B cell (primary cell): ENCODE measurements at regions not wholly inside any gene's neighbourhood (a gene's known extent, or its start where the extent isn't known, plus 50 kb on each side); places are given as distances from the start of the nearest gene placed in this dataset.

ENCODE experiments used
- ATAC-seq: fragments of 200-7000 bp; cut with Tn5 transposase; one replicate; pipeline ENCODE4 v1.10.0; 2021; ENCODE audit warnings: low read depth, mild to moderate bottlenecking, moderate number of reproducible peaks, moderate library complexity
- CTCF ChIA-PET: fragments of 350-600 bp; sonication (Branson Sonifier 250); formaldehyde crosslinking; loops from one replicate; lab custom pipeline; 2021; ENCODE audit warnings: antibody characterized with exemption, inconsistent platforms; lab: Charles Lee
- POLR2A ChIA-PET: fragments of 350-600 bp; sonication (Branson Sonifier 250); formaldehyde crosslinking; loops from one replicate; lab custom pipeline; 2021; ENCODE audit warnings: antibody characterized with exemption; lab: Charles Lee
- DNase-seq: peaks from one replicate; pipeline ENCODE4 v3.0.0; 2013
- H2AFZ ChIP-seq: 2 replicates; pipeline ENCODE4 v1.6.1; 2012; ENCODE audit warnings: mild to moderate bottlenecking, low read depth, low read length; ENCODE audit not compliant: insufficient read depth, poor library complexity, severe bottlenecking
- H3K27ac ChIP-seq, 2 donors: 1 replicate in 1 of 2; 2 replicates in 1 of 2; pipeline ENCODE4 v1.5.1; 2012 to 2013; ENCODE audit warnings: low read length in 2 of 2, mild to moderate bottlenecking in 2 of 2, moderate library complexity in 1 of 2
- H3K27me3 ChIP-seq, 4 experiments: fragments of 200-600 bp in 1 of 4; sonication (generic) in 1 of 4; replicated peaks in 1 of 4; 1 replicate in 2 of 4; 2 replicates in 2 of 4; pipeline versions ENCODE4 v1.6.1 to v1.7.0; 2013 to 2016; ENCODE audit warnings: low read length in 3 of 4, mild to moderate bottlenecking in 2 of 4, mixed read lengths in 1 of 4, moderate library complexity in 1 of 4; ENCODE audit not compliant: insufficient read depth in 4 of 4, control insufficient read depth in 3 of 4; ENCODE audit errors: control extremely low read depth in 1 of 4
- H3K36me3 ChIP-seq, 2 experiments: replicated peaks in 1 of 2; 1 replicate in 1 of 2; 2 replicates in 1 of 2; pipeline versions ENCODE4 v1.6.1 to v1.7.1; 2013; ENCODE audit warnings: low read length in 1 of 2; ENCODE audit not compliant: insufficient read depth in 2 of 2, control insufficient read depth in 1 of 2; ENCODE audit errors: control extremely low read depth in 1 of 2, extremely low read depth in 1 of 2
- H3K4me1 ChIP-seq, 2 donors: fragments of 200-600 bp in 1 of 2; sonication (generic) in 1 of 2; 1 replicate in 1 of 2; 2 replicates in 1 of 2; pipeline versions ENCODE4 v1.5.1 to v1.6.1; 2013 to 2017; ENCODE audit warnings: low read length in 2 of 2; ENCODE audit not compliant: control insufficient read depth in 2 of 2, insufficient read depth in 2 of 2
- H3K4me2 ChIP-seq: replicated peaks from 2 replicates; pipeline ENCODE3; 2012; ENCODE audit warnings: mild to moderate bottlenecking, low read depth, low read length; ENCODE audit not compliant: poor library complexity, severe bottlenecking
- H3K4me3 ChIP-seq, 5 experiments: fragments of 200-600 bp in 1 of 5; sonication (generic) in 1 of 5; 1 replicate in 3 of 5; 2 replicates in 2 of 5; pipeline versions ENCODE4 v1.5.1 to v1.7.0; 2011 to 2016; ENCODE audit warnings: low read length in 4 of 5, mild to moderate bottlenecking in 4 of 5, low read depth in 2 of 5, control low read depth in 1 of 5, moderate library complexity in 1 of 5; ENCODE audit not compliant: insufficient read depth in 1 of 5; ENCODE audit errors: control extremely low read depth in 1 of 5, extremely low read depth in 1 of 5
- H3K79me2 ChIP-seq: fragments of 200-600 bp; sonication (generic); one replicate; pipeline ENCODE4 v1.6.0; 2016; ENCODE audit warnings: low read length; ENCODE audit not compliant: control insufficient read depth, insufficient read depth
- H3K9ac ChIP-seq: fragments of 200-600 bp; sonication (generic); 2 replicates; pipeline ENCODE4 v1.6.1; 2017; ENCODE audit warnings: mild to moderate bottlenecking, low read length, moderate library complexity
- H3K9me3 ChIP-seq, 3 donors: one replicate each; pipeline versions ENCODE4 v1.6.1 to v1.7.1; 2013; ENCODE audit warnings: low read length in 2 of 3; ENCODE audit not compliant: control insufficient read depth in 2 of 3, insufficient read depth in 1 of 3; ENCODE audit errors: control extremely low read depth in 1 of 3
- H4K20me1 ChIP-seq: 2 replicates; pipeline ENCODE4 v1.6.0; 2012; ENCODE audit warnings: mild to moderate bottlenecking, low read length; ENCODE audit not compliant: insufficient read depth, control insufficient read depth, poor library complexity, severe bottlenecking
- H3K27ac Mint-ChIP-seq: one replicate; pipeline ENCODE4 v1.8.0; 2021; ENCODE audit warnings: mixed read lengths
- H3K27me3 Mint-ChIP-seq: one replicate; pipeline ENCODE4 v1.8.0; 2021; ENCODE audit warnings: mixed read lengths
- H3K4me1 Mint-ChIP-seq: one replicate; pipeline ENCODE4 v1.8.0; 2021; ENCODE audit warnings: mixed read lengths
- H3K4me3 Mint-ChIP-seq: one replicate; pipeline ENCODE4 v1.8.0; 2021; ENCODE audit warnings: mixed read lengths
- H3K9me3 Mint-ChIP-seq: one replicate; pipeline ENCODE4 v1.8.0; 2022; ENCODE audit warnings: mixed read lengths; ENCODE audit not compliant: insufficient read depth
- EZH2 ChIP-seq: IDR thresholded peaks from 2 replicates; pipeline ENCODE4 v1.6.1; 2012; ENCODE audit warnings: borderline replicate concordance, low read depth, mild to moderate bottlenecking, moderate library complexity, low read length; ENCODE audit not compliant: insufficient read depth, poor library complexity, severe bottlenecking
- WGBS: methylation state at CpG from one replicate; pipeline ENCODE4 v1.1.5; 2013; ENCODE audit warnings: missing lambda C conversion rate; ENCODE audit not compliant: insufficient coverage; 5-methylcytosine and 5-hydroxymethylcytosine counted together
- intact Hi-C: fragments of 100-400 bp; cut with micrococcal nuclease; formaldehyde crosslinking; loops from one replicate; pipeline ENCODE4 v1.10.0; 2022
- TF ChIP-seq, protein P1 (sequence below): fragments of 200-600 bp; IDR thresholded peaks from one replicate; pipeline ENCODE4 v1.8.0; 2022; ENCODE audit warnings: antibody characterized with exemption, mild to moderate bottlenecking

- intact Hi-C loops, result no loop called here
- TF ChIP-seq EZH2, result no peak
- TF ChIP-seq, protein P1, sequence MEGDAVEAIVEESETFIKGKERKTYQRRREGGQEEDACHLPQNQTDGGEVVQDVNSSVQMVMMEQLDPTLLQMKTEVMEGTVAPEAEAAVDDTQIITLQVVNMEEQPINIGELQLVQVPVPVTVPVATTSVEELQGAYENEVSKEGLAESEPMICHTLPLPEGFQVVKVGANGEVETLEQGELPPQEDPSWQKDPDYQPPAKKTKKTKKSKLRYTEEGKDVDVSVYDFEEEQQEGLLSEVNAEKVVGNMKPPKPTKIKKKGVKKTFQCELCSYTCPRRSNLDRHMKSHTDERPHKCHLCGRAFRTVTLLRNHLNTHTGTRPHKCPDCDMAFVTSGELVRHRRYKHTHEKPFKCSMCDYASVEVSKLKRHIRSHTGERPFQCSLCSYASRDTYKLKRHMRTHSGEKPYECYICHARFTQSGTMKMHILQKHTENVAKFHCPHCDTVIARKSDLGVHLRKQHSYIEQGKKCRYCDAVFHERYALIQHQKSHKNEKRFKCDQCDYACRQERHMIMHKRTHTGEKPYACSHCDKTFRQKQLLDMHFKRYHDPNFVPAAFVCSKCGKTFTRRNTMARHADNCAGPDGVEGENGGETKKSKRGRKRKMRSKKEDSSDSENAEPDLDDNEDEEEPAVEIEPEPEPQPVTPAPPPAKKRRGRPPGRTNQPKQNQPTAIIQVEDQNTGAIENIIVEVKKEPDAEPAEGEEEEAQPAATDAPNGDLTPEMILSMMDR, result no peak
- CTCF ChIA-PET, result no interaction called here
- Histone ChIP-seq H3K4me3 (no peak overlapping the region), H3K79me2 (no peaks in the 10 kb centered on the region), H4K20me1 (no peaks in the 10 kb centered on the region), H3K27me3 (no peaks in the 10 kb centered on the region), H2AFZ (no peak overlapping the region), H3K9me3 (no peaks in the 10 kb centered on the region), H3K4me1 (no peaks in the 10 kb centered on the region), H3K4me2 (no peak overlapping the region), H3K27ac (no peak overlapping the region), H3K9ac (no peak overlapping the region), H3K36me3 (no peaks in the 10 kb centered on the region)
- Mint-ChIP-seq H3K27ac (no peak overlapping the region), H3K4me1 (no peaks in the 10 kb centered on the region), H3K27me3 (peaks cover 2% of the 10 kb centered on the region), H3K4me3 (no peak overlapping the region), H3K9me3 (no peaks in the 10 kb centered on the region)
- 89% methylated on average over 1 of the region's 1 CpG for WGBS
- no peak for ATAC-seq
- DNase-seq, result no peak
- POLR2A ChIA-PET, result no interaction called here
Measured at GRCh38 chr11:88042647-88043046, 132.6 kb downstream of the RAB38 start.

GRCh38 chr11:88042238-88042637 lies 133.0 kb downstream of the RAB38 start:
- Histone ChIP-seq H3K79me2 (no peaks in the 10 kb centered on the region), H3K9ac (no peak overlapping the region), H3K4me1 (no peaks in the 10 kb centered on the region), H4K20me1 (no peaks in the 10 kb centered on the region), H2AFZ (no peak overlapping the region), H3K4me2 (no peak overlapping the region), H3K27ac (no peak overlapping the region), H3K27me3 (no peaks in the 10 kb centered on the region), H3K9me3 (no peaks in the 10 kb centered on the region), H3K36me3 (no peaks in the 10 kb centered on the region), H3K4me3 (no peak overlapping the region)
- no CpG with 5 or more reads among the region's 2 CpGs for WGBS
- DNase-seq (no peak), ATAC-seq (no peak)
- H3K27me3 Mint-ChIP-seq, result peaks cover 2% of the 10 kb centered on the region
- ChIA-PET CTCF (no interaction called here), POLR2A (no interaction called here)
- TF ChIP-seq, protein P1, result no peak
- TF ChIP-seq EZH2, result no peak
- H3K27ac Mint-ChIP-seq, result no peak overlapping the region
- H3K4me1 Mint-ChIP-seq, result no peaks in the 10 kb centered on the region
- H3K9me3 Mint-ChIP-seq, result no peaks in the 10 kb centered on the region
- no peak overlapping the region for H3K4me3 Mint-ChIP-seq
- intact Hi-C loops, result no loop called here
